ENCODE measurements at regions not wholly inside any gene's neighbourhood (a gene's known extent, or its start where the extent isn't known, plus 50 kb on each side); places are given as distances from the start of the nearest gene placed in this dataset.
"Not testable (repeated sequence)": the region's sequence is repeated elsewhere in the genome, so short reads cannot be mapped to it uniquely, and the experiment has no call there.

- H3K27ac ChIP-seq = not testable (repeated sequence)
- peak; percentile 52 for TF ChIP-seq CTCF (conservative IDR thresholded peaks at IDR 0.05)
Observed at GRCh38 chr13:18599791-18600211, 581.8 kb downstream of the TUBA3C start.

GRCh38 chr13:18598543-18598942 is 583.1 kb downstream of the TUBA3C start:
- peak; percentile 66 for TF ChIP-seq CTCF (conservative IDR thresholded peaks at IDR 0.05)
- not testable (repeated sequence) for H3K27ac ChIP-seq

DNA sequence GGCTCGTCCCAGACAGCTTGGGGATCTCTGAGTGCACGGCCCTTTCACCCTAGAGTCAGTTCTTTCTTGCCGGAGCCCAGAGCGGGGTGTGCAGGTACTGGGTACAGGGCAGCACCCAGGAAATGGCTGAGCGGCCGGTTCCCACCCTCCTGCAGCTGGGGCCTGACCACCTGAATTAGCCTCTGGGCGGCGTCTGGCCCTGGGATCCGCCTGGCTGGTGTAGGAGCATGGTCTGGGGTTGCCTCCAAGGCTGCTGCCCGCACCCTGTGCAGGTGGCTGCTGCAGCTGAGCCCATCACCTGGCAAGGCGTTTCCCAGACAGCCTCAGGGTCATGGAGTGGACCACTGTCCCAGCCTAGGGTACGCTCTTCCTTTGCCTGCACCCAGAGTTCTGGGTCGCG is 583.7 kb downstream of the TUBA3C start:
- H3K27ac ChIP-seq = not testable (repeated sequence)

- not testable (repeated sequence) for H3K27ac ChIP-seq
Observed at GRCh38 chr13:18577103-18577502, 604.5 kb downstream of the TUBA3C start.

DNA sequence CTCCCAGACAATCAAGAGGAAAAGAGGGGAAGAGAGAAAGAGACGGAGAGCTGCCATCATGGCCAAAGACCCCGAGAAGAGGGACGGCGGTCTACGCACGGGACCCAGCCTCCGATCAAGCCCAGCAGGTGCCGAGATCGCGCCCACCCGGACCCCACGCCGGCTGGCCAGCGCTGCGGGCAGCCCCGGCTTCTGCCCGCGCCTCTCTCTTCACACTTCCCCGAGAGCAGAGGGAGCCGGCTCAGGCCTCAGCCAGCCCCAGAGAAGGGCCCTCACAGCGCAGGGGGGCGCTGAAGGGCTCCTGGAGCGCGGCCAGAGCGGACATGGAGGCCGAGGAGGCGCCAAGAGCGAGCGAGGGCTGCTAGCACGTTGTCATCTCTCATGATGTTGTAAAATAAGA is 613.7 kb downstream of the TUBA3C start:
- not testable (repeated sequence) for H3K27ac ChIP-seq
